Astrocyte of the cerebellum (primary cell): ENCODE measurements at regions not wholly inside any gene's neighbourhood (a gene's known extent, or its start where the extent isn't known, plus 50 kb on each side); places are given as distances from the start of the nearest gene placed in this dataset.
"Not testable (repeated sequence)": the region's sequence is repeated elsewhere in the genome, so short reads cannot be mapped to it uniquely, and the experiment has no call there.

Experiments
- DNase-seq: peaks from one replicate; pipeline ENCODE4 v3.0.0-alpha.2; 2011; ENCODE audit warnings: low read depth
- H3K4me3 ChIP-seq: 2 replicates; pipeline ENCODE4 v1.5.1; 2011; ENCODE audit warnings: mild to moderate bottlenecking, low read depth, low read length, moderate library complexity
- in situ Hi-C: cut with HindIII; loops from 2 replicates; pipeline ENCODE4 v1.10.0; 2017; ENCODE audit warnings: low sequenced_read_pairs
- TF ChIP-seq, protein P1 (sequence below): IDR thresholded peaks from 2 replicates; pipeline ENCODE4 v1.5.1; 2012; ENCODE audit warnings: low read length, low read depth, moderate library complexity, mild to moderate bottlenecking; ENCODE audit errors: missing control alignments

DNA sequence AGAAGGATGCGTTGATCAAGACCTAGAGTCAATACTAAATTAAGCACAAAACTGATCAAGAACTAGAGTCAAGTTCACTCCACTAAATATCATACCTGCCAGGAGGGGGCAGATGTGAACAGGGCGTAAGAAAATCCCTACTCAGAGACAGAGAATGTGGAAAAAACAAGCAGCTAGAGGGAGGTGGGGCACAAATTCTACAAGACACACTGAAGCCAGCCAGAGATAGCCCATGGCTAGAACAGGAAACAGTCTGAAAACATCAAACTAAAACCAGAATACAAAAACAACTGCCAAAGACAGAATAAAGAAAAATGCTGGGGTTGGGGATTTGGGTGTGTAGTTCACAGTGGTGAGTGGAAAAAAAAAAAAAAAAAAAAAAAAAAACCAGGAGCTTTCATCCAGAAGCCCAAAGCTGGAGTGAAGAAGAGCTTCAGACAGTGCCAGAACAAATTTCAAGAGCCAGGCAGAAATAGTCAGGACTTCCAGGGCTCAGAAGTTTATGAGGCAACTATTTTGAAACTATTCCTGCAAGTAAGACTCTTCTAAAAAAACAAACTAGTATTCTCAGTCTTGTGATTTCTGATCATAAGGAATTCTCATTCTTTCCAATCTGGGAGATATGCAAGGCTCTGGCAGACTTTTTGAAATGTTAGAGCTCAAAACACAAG lies 118.3 kb downstream of the CCDC71L start:
- no peak overlapping the region for H3K4me3 ChIP-seq
- in situ Hi-C loops = no loop called here
- peak; percentile 74 for DNase-seq

DNA sequence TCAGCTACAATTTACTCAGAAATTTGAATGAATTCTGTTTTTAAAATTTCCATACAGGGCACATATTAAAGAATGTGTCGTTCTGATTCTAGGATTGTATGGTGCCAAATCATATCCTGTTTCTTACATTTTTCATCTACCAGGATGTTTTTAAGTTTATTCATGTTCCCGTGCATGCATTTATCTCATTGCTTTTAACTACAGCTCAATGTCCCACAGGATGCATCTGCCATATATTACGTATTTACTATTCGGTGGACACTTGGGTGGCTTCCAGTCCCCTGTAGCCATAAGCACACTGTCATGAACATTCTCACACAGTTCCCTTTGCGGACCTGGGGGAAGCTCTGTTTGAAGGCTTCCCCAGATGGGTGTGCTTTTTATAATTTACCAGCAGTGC lies 122.3 kb downstream of the CCDC71L start:
- in situ Hi-C loops = no loop called here
- no peak overlapping the region for H3K4me3 ChIP-seq
- DNase-seq = no peak

More for the DNA sequence above, 118.3 kb downstream of the CCDC71L start:
- TF ChIP-seq, protein P1, sequence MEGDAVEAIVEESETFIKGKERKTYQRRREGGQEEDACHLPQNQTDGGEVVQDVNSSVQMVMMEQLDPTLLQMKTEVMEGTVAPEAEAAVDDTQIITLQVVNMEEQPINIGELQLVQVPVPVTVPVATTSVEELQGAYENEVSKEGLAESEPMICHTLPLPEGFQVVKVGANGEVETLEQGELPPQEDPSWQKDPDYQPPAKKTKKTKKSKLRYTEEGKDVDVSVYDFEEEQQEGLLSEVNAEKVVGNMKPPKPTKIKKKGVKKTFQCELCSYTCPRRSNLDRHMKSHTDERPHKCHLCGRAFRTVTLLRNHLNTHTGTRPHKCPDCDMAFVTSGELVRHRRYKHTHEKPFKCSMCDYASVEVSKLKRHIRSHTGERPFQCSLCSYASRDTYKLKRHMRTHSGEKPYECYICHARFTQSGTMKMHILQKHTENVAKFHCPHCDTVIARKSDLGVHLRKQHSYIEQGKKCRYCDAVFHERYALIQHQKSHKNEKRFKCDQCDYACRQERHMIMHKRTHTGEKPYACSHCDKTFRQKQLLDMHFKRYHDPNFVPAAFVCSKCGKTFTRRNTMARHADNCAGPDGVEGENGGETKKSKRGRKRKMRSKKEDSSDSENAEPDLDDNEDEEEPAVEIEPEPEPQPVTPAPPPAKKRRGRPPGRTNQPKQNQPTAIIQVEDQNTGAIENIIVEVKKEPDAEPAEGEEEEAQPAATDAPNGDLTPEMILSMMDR = peak; percentile 72

GRCh38 chr7:106537119-106537518 lies 123.8 kb downstream of the CCDC71L start:
- H3K4me3 ChIP-seq = no peak overlapping the region

More for the DNA sequence above, 122.3 kb downstream of the CCDC71L start:
- TF ChIP-seq, protein P1 = no peak

GRCh38 chr7:106536079-106536478 lies 124.9 kb downstream of the CCDC71L start:
- TF ChIP-seq, protein P1 = no peak
- no peak overlapping the region for H3K4me3 ChIP-seq
- in situ Hi-C loops = no loop called here
- no peak for DNase-seq

More at GRCh38 chr7:106537119-106537518, 123.8 kb downstream of the CCDC71L start:
- in situ Hi-C loops = no loop called here
- no peak for DNase-seq
- TF ChIP-seq, protein P1 = no peak

DNA sequence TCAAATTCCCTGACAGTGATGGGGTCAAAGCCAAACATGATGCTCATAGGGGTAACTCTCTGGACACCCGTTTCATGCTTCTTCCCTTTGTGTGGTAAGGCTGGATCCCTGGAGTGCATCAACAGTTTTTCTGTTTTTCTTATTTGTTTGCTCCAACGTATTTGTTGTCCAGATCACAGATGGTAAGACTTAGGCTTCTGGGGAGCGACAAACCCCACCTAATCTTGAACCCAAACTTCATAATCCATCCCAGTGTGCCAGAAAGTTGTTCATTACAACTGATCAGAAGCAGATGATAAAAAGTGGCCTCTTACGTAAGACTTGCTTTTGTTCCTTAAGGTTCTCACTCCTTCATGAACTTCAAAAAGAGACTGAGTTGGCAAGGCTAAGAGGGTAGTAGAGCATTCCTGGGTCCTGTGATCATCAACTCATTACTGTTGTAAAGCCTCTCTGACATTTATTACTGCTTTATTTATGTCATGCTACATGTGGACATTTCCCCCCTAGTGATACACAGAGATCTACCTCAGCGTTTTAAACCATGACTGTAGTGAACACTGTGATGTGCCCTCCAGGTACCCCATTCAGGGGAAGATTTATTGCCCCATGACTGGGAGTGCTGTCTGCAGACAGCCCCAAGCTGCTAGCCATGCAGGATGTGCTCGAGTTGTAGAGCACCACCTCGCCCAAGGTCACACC lies 125.6 kb downstream of the CCDC71L start:
- in situ Hi-C loops = no loop called here

GRCh38 chr7:106534271-106534846 lies 126.6 kb downstream of the CCDC71L start:
- in situ Hi-C loops = no loop called here
- TF ChIP-seq, protein P1 = no peak
- no peak overlapping the region for H3K4me3 ChIP-seq
- no peak for DNase-seq

More for the DNA sequence above, 125.6 kb downstream of the CCDC71L start:
- TF ChIP-seq, protein P1 = no peak
- DNase-seq = no peak
- H3K4me3 ChIP-seq = no peak overlapping the region

GRCh38 chr7:106530183-106530582 lies 130.8 kb downstream of the CCDC71L start:
- DNase-seq, in situ Hi-C loops, H3K4me3 ChIP-seq: not testable (repeated sequence)

DNA sequence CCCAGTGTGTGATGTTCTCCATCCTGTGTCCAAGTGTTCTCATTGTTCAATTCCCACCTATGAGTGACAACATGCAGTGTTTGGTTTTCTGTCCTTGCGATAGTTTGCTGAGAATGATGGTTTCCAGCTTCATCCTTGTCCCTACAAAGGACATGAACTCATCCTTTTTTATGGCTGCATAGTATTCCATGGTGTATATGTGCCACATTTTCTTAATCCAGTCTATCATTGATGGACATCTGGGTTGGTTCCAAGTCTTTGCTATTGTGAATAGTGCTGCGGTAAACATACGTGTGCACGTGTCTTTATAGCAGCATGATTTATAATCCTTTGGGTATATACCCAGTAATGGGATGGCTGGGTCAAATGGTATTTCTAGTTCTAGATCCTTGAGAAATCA lies 134.3 kb downstream of the CCDC71L start:
- H3K4me3 ChIP-seq, DNase-seq, in situ Hi-C loops: not testable (repeated sequence)
